OCI-LY3 (cell line): ENCODE measurements at regions not wholly inside any gene's neighbourhood (a gene's known extent, or its start where the extent isn't known, plus 50 kb on each side); places are given as distances from the start of the nearest gene placed in this dataset.

ENCODE experiments used
- H2AFZ ChIP-seq: fragments of 200-600, 300-600 bp; shearing (Covaris generic); 2 replicates; pipeline ENCODE4 v1.6.0; 2014; ENCODE audit warnings: antibody characterized with exemption, low read depth, low read length
- H3K27ac ChIP-seq: fragments of 200-600, 300-600 bp; sonication (generic); 2 replicates; pipeline ENCODE4 v1.5.1; 2014; ENCODE audit warnings: mild to moderate bottlenecking, low read length, moderate library complexity, mixed read lengths
- H3K27me3 ChIP-seq: fragments of 200-600, 300-600 bp; sonication (generic); 2 replicates; pipeline ENCODE4 v1.6.1; 2014; ENCODE audit warnings: low read depth, low read length, mixed read lengths
- H3K36me3 ChIP-seq: fragments of 200-600, 300-600 bp; sonication (generic); replicated peaks from 2 replicates; pipeline ENCODE3; 2014; ENCODE audit warnings: low read depth, low read length, mixed read lengths
- H3K4me1 ChIP-seq: fragments of 300-600, 200-600 bp; sonication (generic); 2 replicates; pipeline ENCODE4 v1.6.1; 2014; ENCODE audit warnings: low read length, mixed read lengths
- H3K4me2 ChIP-seq: fragments of 200-600, 300-600 bp; sonication (generic); 2 replicates; pipeline ENCODE4 v1.6.1; 2014; ENCODE audit warnings: low read length, mixed read lengths
- H3K4me3 ChIP-seq: fragments of 300-600, 200-600 bp; sonication (generic); 2 replicates; pipeline ENCODE4 v1.5.1; 2014; ENCODE audit warnings: antibody characterized with exemption, mild to moderate bottlenecking, low read length, moderate library complexity
- H3K79me2 ChIP-seq: fragments of 300-600, 200-600 bp; shearing (Covaris generic); 2 replicates; pipeline ENCODE4 v1.6.1; 2014; ENCODE audit warnings: mild to moderate bottlenecking, low read length, mixed read lengths
- H3K9ac ChIP-seq: fragments of 300-600, 200-600 bp; shearing (Covaris generic); 2 replicates; pipeline ENCODE4 v1.6.0; 2014; ENCODE audit warnings: mild to moderate bottlenecking, low read length, moderate library complexity
- H3K9me3 ChIP-seq: fragments of 200-600, 300-600 bp; shearing (Covaris generic); 2 replicates; pipeline ENCODE4 v1.6.1; 2014; ENCODE audit warnings: low read length, mixed read lengths; ENCODE audit not compliant: insufficient read depth
- H4K20me1 ChIP-seq: fragments of 200-600, 300-600 bp; sonication (generic); 2 replicates; pipeline ENCODE4 v1.6.1; 2016; ENCODE audit warnings: low read length, mixed read lengths; ENCODE audit not compliant: insufficient read depth
- CTCF ChIP-seq: fragments of 200-600, 300-600 bp; sonication (generic); IDR thresholded peaks from 2 replicates; pipeline ENCODE4 v1.5.1; 2014; ENCODE audit warnings: antibody characterized with exemption, low read length, low read depth
- EZH2phosphoT487 ChIP-seq: fragments of 200-600 bp; shearing (Covaris generic); IDR thresholded peaks from 2 replicates; pipeline ENCODE4 v1.6.1; 2018; ENCODE audit warnings: antibody characterized with exemption, mixed run types, low read depth

GRCh38 chr12:4044736-4045730, 171.8 kb upstream of the PARP11 start:
- H3K9ac ChIP-seq: no peak overlapping the region
- H3K27ac ChIP-seq: no peak overlapping the region
- H2AFZ ChIP-seq: no peak overlapping the region
- no peak for TF ChIP-seq CTCF
- TF ChIP-seq EZH2phosphoT487: no peak
- no peak overlapping the region for H3K4me2 ChIP-seq
- no peak overlapping the region for H3K4me3 ChIP-seq
- H3K79me2 ChIP-seq: no peaks in the 10 kb centered on the region
- H4K20me1 ChIP-seq: no peaks in the 10 kb centered on the region
- H3K4me1 ChIP-seq: peaks cover 6% of the 10 kb centered on the region; the same call in 1 of the 2 replicates
- H3K9me3 ChIP-seq: no peaks in the 10 kb centered on the region
- peaks cover 20% of the 10 kb centered on the region; the same call in 1 of the 2 replicates for H3K27me3 ChIP-seq
- no peaks in the 10 kb centered on the region for H3K36me3 ChIP-seq

- H4K20me1 ChIP-seq: no peaks in the 10 kb centered on the region
- TF ChIP-seq CTCF (no peak), EZH2phosphoT487 (no peak)
- H2AFZ ChIP-seq: no peak overlapping the region
- no peaks in the 10 kb centered on the region for H3K36me3 ChIP-seq
- no peaks in the 10 kb centered on the region for H3K9me3 ChIP-seq
- H3K27ac ChIP-seq: no peak overlapping the region
- H3K4me2 ChIP-seq: no peak overlapping the region
- H3K9ac ChIP-seq: no peak overlapping the region
- peaks cover 20% of the 10 kb centered on the region; the same call in 1 of the 2 replicates for H3K27me3 ChIP-seq
- H3K79me2 ChIP-seq: no peaks in the 10 kb centered on the region
- peaks cover 15% of the 10 kb centered on the region for H3K4me1 ChIP-seq
- no peak overlapping the region for H3K4me3 ChIP-seq
Measured at GRCh38 chr12:4044101-4044500, 170.9 kb upstream of the PARP11 start.

- TF ChIP-seq CTCF (no peak), EZH2phosphoT487 (no peak)
- H3K9me3 ChIP-seq: no peaks in the 10 kb centered on the region
Measured at GRCh38 chr12:4041187-4041885, 168.1 kb upstream of the PARP11 start.

GRCh38 chr12:4039931-4040330, 166.7 kb upstream of the PARP11 start:
- Histone ChIP-seq H3K79me2 (no peaks in the 10 kb centered on the region), H3K27me3 (peaks cover 33% of the 10 kb centered on the region), H3K9ac (no peak overlapping the region), H3K36me3 (no peaks in the 10 kb centered on the region), H3K9me3 (no peaks in the 10 kb centered on the region), H3K4me3 (no peak overlapping the region), H3K4me1 (peaks cover 25% of the 10 kb centered on the region), H3K27ac (no peak overlapping the region), H4K20me1 (no peaks in the 10 kb centered on the region), H2AFZ (no peak overlapping the region), H3K4me2 (peak overlapping the region; percentile 37; the same call in 1 of the 2 replicates)
- no peak for TF ChIP-seq EZH2phosphoT487
- no peak for TF ChIP-seq CTCF

More at GRCh38 chr12:4041187-4041885, 168.1 kb upstream of the PARP11 start:
- H3K4me2 ChIP-seq: no peak overlapping the region
- no peaks in the 10 kb centered on the region for H3K79me2 ChIP-seq
- no peaks in the 10 kb centered on the region for H3K36me3 ChIP-seq
- peak overlapping the region; percentile 34; the same call in 1 of the 2 replicates for H2AFZ ChIP-seq
- H3K27ac ChIP-seq: no peak overlapping the region
- no peaks in the 10 kb centered on the region for H4K20me1 ChIP-seq
- H3K4me3 ChIP-seq: no peak overlapping the region
- H3K4me1 ChIP-seq: peaks cover 25% of the 10 kb centered on the region
- H3K27me3 ChIP-seq: peaks cover 30% of the 10 kb centered on the region
- H3K9ac ChIP-seq: no peak overlapping the region
